ENCODE measurements at regions not wholly inside any gene's neighbourhood (a gene's known extent, or its start where the extent isn't known, plus 50 kb on each side); places are given as distances from the start of the nearest gene placed in this dataset.

DNA sequence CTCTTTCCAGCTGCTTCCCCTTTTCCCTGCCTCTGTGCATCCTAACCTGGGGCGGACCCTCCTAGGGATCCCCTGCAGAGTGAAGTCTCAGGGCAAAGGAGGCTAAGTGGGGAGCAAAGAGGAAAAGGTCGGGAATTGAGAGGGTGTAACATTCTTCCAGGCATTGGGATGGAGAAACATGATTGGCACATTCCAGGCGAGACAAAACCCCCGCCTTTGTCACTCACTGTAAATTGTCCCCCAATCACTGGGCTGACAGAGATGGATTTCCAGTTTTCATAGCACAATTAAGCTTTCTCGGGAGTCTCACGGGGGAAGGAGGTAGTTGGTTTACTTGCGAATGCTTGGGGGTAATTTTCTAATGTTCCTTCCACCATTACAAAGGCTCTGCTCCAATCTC lies 74.9 kb downstream of the MIAT start:
- DNase-seq (ENCODE audit: low spot score) = no peak

DNA sequence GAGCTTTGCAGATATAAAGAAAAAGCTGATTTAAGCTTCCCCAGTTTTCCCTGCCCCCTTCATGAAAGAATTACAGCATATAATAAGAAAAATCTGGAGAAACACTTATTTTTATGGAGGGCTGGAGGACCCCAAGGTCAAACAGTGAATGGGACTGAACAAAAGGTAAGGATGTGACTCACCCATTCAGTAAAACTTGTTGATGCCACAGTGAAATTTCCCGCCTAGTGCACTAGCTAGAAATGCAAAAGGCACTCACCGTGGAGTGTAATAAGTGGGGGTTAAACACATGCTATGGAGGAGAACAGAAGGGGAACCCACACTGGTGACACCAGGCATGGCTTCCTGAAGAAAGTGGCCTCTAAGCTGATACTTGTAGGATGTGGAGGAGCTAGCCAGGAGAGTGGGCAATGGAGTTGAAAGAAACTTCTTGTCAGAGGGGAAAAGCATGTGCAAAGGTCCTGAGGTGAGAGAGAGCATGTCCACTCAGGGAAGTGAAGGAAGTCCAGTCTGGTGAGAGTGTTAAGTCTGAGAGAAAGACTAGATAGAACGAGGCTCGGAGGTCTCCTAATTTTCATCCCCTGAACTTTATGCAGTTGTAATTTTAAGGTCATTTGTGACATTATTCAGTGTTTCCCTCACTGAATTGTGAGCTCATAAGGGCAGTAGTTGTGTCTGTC lies 77.1 kb downstream of the MIAT start:
- no peak for DNase-seq (ENCODE audit: low spot score)

DNA sequence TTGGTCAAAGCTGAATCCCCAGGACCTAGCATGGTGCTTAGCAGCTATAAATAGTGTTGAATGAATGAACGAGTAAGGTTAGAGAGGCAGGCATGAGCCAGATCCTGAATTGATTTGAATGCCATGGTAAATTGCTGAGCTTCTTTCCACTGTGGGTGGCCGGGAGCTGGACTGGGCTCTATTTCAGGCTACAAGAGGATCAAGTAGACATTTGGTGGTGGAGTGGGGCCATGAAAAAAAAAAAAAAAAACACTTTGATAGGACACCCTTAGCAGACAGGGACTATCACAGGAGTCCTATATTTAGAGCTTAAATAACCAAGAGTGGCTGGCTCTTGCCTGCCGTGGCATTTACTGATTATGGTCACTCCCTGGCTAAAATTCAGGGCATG lies 77.6 kb downstream of the MIAT start:
- no peak for DNase-seq (ENCODE audit: low spot score)

DNA sequence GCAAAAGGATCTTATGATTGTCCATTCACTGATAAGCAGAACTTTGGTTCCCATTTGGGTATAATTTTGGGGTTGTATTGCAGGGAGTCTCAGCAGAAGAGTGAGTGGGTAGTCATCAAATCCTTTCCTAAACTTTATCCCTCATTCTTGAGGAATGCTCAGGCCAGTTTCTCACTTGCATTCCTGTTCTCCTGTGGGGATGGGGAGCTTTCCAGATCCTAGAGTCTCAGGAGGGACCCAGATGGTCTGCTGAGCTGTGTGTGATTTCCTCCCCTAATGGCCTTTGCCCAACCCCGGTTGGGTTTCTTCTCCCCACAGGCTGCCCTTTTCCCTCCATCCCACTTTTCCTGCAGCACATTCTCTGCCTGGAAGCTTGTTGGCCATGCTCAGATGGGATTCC lies 79.9 kb downstream of the MIAT start:
- DNase-seq (ENCODE audit: low spot score) = peak; percentile 50

DNA sequence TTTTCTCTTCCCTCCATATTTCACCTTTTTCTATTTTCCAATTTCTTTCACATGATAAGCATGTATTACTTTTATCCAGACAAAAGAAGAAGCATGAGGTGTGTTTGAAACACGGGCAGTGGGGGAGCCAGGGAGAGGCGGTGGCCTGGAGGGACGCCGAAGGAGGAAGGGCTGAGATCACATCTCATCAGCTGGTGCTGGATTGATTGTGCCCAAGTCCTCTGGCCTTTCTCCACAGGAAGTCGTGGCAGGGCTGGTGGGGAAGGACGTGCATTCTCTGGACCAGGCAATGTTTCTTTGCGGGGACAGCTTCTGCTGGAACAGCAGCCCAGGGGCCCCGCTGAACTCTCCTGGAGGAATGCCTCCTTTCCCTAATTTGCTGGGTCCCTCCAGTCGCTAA lies 82.9 kb downstream of the MIAT start:
- DNase-seq (ENCODE audit: low spot score) = no peak

DNA sequence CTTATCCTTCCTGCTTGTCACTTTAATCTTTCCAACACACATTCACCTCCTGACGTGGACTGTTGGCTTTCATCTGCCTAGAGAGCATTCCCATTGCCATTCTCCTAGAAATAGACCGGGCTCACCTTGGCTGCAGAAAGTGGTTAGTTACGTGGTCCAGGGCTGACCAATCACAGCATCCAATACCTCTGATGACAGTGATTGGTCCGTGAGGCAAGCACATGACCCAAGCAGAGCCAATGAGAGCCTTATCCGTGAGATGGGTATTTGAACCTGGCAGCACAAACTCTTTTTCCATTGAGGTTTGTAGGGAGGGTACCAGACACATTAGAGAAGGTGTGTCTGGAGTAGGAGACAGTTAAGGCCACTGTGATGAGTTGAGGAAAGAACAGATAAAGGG lies 85.8 kb downstream of the MIAT start:
- DNase-seq (ENCODE audit: low spot score) = no peak

DNA sequence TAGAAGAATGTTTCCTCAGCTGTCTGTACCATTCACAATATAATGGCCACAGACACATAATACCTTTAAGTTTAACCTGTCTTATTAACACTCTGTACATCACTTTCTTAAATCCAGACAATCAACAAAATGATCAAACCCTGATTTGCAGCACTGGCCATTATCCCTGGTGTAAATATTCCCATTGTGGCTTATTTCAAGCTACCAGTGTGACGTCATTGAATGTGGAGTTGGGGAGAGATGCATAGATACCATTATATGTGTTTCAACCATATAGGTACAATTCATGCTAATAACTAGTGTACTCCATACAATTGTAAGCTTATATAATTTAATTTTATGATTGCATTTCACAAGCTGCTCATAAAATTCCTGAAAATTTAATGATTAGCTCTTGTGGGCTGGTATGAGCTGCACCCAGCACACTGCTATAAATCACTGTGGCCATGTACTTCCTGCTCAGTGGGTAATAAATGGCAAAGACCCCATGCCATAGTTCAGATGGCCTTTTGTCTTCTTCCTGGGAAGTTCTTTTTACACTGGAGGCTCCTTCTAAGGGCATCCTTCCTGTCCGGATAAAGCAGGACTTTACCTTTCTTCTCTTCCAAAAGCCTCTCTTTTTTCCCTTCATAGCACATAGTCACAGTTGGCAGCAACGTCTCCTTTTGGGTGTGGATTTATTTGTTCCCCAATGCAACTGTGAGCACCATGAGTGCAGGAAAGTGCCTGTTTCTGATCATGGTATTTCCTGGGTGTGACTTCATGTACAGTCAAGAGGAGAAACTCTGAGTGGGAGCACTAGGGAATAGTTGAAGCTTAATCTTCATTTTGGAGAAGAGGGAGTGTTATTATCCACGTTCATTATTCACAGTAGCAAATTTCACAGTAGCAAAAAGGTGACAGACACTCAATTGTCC lies 87.8 kb downstream of the MIAT start:
- no peak for DNase-seq (ENCODE audit: low spot score)

DNA sequence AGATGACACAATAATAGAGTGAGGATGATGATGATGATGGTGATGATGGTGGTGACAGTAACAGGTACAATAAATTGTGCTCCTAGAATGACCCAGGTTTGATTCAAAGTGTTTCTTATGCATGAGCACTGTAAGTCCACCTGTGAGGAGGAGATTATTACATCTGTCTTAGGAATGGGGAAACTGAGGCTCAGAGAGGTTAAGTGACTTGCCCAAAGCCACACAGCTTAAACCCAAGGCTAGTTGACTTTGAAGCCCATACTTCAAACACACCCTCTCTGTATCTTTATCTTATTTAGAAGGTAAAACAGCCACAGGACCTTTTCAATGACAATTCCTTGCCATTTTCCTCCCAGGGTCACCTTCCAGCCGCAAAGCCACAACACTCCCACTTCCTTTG lies 88.9 kb downstream of the MIAT start:
- no peak for DNase-seq (ENCODE audit: low spot score)

DNA sequence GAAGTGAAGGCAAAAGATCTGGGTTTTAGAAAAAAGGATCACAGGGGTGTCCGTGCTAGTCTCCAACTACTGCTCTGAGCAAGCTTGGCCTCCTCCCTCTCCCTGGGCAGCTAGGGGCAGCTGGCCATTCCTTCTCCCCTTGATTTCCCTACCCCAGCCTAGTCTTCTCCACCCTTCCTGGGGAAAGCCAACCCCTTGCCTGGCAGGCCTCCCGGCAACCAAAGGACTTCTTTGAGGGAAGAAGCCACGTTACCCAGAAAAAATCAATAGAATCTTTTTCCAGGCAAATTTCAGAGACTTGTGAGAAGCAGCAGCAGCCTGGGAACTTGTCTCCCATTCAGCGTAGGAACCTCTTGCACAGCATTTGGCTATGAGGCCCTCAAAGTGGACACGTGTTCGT lies 91.5 kb downstream of the MIAT start:
- DNase-seq (ENCODE audit: low spot score) = peak; percentile 23

DNA sequence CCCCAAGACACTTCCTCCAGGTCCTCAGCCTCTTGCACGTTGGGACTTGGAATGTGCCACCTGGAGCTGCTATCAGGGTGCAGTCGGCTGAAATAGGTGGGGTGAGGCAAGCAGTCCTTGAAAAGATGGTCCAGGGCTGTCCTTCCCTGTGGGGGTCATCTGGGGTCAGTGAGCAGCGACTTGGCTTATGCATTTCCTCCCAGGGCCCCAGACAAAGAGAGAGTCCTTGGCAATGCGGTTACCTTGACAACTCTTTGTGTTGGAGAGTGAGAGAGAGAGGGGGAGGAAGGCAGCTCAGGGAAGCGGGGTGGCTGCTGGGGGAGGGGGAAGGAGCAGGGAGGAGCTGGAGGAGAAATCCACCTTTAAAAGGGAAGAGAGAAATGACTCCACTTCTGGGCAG lies 93.8 kb downstream of the MIAT start:
- no peak for DNase-seq (ENCODE audit: low spot score)

DNA sequence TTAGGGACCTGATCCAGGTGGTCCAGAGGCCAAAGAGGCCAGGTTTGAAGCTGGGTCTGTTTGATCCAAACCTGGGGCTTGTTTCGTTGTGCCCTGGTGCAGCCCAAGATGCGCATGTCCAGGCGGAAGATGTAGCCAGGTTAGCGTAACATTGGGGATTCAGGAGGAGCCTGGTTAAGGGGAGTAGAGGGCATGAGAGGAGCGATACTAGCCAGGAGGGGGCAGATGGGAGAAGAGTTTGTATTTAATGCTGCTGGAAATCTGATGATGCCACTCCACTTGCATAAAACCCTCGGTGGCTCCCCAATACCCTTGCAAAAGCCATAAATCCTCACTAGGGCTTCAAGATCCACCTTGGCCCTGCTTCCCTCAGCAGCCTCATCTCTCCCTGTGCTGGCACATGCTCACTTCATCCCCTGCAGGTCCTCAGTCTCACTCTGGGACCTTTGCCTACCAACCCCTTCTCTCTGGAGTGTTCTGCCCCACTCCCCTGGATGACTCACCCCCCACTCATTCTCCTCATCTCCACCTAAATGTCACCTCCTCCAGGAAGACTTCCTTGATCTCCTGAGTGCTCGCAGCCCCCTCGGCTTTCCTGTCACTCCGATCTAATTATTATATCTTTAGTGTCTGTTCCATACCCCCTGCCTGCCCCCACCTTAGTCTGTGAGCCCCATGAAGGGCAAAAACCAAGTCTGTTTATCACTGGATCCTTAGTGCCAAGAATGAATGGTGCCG lies 95.9 kb downstream of the MIAT start:
- DNase-seq (ENCODE audit: low spot score) = no peak

DNA sequence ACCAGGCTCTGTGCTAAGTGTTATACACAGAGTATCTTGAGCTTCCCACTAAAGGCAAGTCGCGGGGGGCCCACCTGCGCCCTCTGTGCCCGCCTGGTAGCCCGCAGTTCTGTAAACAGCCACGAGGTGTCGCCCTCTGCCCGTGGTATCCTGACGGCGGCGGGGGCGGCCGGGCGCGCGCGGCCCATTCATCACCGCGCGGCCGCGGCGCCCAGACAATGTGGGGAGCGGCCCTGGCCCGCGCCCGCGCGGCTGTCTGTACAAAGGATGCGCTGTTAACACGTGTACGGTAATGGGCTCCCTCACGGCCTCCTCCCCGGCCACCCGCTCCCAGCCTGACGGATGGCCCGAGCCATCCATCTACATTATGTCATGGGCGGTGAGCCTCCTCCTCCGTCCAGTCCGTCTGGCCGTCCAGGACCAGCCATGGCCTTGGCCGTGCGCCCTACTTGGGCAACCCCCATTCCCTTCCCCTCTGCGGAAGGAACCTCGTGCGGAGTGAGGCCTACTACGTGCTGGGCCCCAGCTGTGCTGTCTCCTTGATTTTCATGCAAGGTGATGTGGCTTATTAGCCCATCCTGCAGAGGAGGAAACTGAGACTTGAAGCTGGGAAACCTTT lies 99.4 kb downstream of the MIAT start:
- DNase-seq (ENCODE audit: low spot score) = peak; percentile 93

DNA sequence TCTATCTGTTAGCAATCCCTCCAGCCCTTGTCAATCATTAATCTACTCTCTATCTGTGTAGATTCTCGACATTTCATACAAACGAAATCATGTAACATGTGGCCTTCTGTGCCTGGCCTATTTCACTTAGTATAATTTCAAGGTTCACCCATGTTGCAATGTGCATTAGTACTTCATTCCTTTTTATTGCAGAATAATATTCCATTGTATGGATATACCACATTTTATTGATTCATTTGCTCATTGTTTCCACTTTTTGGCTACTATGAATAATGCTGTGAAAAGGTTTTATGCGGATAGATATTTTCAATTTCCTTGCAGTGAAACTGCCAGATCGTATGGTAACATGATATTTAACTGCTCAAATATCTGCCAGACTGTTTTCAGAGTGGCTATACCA lies 100.1 kb downstream of the MIAT start:
- DNase-seq (ENCODE audit: low spot score) = no peak

DNA sequence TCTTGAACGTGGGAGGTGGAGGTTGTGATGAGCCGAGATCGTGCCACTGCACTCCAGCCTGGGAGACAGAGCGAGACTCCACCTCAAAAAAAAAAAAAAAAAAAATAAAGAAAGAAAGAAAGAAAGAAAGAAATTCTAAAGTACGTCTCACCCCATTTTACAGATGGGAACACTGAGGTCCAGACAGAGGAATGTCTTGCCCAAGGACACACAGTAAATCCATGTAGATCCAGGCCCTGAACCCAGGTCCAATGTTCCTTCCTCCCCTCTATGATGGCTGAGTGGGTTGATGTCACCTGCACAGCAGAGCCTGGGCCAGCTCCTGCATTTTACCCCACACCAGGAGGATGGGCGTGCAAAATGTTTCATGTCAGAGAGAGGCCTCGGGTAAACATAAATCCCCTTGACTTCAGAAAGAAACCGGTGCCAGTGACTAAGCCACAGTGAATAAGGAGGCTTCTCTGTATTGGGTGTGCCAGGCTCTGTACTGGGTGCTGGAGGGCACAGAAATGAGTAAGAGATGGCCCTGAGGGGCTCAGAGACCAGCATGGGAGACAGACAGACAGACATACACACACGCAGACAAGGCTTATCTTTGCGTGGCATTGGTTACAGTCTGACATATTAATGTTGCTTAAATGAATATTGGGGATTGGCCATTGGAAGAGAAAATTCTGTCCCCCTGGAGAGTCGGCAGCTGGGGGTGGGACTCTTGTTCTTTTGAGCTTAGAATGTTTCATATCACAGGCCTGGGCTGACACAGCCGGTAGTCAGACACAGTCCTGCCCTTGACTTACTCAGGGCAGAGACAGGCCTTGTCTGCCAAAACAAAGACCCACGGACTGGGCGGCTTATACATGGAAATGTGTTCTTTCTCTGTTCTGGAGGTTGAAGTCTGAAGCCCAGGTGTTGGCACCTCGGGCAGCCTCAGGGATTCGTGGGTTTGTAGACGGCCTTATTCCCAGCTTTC lies 105.4 kb downstream of the MIAT start:
- DNase-seq (ENCODE audit: low spot score) = no peak

DNA sequence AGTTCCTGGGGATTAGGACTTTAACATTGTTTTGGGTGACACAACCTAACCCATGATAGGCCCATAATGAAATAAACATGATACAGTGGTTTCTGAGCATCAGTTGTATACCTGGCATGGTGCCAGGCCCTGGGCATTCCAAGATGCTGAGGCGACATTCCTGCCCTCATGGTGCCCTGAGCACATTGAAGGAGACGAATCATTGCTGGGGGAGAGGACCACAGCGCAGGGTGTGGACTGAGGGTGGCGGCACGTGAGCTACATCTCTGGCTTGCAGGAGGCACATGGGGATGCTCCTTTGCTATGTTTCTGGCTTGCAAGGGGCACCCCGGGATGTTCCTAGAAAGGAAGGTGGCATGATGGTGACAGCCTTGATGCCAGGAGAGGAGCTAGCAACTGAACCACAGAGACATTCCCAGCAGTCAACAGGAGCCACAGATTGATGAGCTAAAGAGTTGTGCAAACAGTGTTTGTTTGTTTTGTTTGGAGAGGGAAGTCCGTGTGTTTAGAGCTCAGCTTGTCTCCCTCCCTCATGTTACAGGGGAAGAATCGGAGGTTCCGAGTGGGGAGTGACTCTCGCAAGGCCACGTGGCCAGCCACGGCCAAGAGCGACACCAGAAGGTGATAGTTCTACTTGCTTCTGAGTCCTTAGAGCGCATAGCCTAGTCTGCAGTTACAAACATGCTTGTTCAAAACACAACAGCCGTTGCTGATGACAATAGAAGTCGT lies 106.4 kb downstream of the MIAT start:
- peak; percentile 46 for DNase-seq (ENCODE audit: low spot score)

DNA sequence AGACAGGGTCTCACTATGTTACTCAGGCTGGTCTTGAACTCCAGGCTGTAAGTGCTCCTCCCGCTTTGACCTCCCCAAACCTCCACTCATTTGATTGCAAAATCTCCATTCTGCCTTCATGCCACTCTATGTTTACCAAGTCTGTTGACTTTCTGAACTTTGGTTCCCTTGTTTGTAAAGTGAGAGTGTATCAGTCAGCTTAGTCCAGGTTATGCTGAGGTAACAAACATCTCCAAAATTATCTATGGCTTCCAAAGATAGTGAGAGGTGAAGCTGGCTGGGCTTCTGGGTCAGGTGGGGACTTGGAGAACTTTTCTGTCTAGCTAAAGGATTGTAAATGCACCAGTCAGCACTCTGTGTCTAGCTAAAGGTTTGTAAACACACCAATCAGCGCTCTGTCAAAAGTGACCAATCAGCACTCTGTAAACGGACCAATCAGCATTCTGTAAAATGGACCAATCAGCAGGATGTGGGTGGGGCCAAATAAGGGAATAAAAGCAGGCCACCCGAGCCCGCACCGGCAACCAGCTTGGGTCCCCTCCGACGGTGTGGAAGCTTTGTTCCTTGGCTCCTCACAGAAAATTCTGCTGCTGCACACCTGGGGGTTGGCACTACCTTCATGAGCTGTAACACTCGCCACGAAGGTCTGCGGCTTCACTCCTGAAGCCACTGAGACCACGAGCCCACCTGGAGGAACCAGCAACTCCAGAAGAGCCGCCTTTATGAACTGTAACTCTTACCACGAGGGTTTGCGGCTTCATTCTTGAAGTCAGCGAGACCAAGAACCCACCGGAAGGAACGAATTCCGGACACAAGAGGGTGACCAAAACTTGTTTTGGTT lies 109.3 kb downstream of the MIAT start:
- DNase-seq (ENCODE audit: low spot score) = no peak

DNA sequence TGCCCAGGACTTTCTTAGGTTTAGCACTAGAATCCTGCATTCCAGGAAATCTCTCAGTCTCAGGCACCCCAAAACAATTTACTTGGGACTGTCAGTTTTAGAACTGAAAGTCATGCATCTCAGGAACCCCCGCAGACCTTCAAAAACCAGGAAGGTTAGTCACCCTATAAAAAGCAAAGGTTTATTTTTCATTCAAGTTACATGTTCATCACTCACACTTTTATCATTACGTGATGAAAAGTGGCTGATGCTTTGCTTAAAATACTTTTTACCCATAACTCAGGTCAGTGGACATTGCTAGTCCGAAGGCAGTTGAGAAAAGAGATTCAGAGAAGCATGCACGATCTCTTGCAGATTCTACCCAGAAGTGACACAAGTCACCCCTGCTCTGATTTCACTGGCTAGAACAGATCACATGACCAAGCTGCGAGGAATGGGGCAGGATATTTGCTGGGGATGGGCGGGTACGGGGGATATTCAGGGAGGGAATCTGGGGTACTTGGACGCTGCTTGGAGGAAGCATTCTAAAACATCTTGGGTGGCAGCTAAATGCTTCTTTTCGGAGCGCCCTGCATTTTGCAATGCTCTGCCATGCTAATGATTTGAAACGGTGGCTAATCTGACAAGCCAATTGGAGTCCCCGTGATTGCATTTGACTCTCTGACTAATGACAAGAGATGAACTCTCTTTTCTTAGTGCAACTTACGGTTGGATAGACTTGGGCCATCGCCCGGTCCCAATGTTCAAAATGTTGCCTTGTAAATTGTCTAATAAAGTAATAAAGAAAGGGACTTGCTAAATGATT lies 110.2 kb downstream of the MIAT start:
- DNase-seq (ENCODE audit: low spot score) = peak; percentile 30

DNA sequence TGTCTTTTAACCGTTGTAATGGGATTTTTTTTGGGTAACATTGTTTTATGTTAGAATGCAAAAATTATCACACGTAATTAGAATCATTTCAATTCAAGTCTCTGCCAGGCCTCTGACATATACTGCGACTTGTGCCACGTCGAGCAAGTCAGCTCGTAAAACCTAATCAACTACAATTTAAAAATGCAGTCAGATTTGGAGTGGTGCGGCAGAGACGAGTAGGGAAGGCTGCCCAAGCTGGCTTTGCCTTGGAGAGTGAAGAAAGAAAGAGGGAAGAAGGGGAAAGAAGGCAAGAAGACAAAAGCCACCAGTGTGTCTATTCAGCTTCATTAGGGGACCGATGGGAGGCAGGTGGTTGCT lies 110.7 kb downstream of the MIAT start:
- DNase-seq (ENCODE audit: low spot score) = no peak

DNA sequence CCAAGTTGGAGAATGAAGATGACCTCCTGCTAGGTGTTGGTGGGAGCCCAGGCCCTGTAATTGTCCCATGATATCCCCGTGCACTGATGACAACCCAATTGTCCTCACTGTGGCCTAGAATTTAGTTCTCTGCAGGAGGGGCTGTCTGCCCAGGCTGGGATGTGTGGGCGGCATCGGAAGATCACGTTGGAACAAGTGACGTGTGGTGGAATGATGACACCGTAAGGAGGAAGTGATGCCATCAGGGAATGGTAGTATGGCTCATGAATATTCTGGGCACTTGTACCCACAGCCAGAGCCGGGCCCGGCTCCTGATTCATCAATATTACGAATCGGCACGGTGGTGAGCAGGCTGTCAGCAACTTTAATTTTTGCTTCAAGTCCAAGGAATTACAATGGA lies 111.6 kb downstream of the MIAT start:
- peak; percentile 49 for DNase-seq (ENCODE audit: low spot score)

Data from AG20443 (cell line).